Lung microvascular endothelial cell (primary cell): ENCODE measurements at regions not wholly inside any gene's neighbourhood (a gene's known extent, or its start where the extent isn't known, plus 50 kb on each side); places are given as distances from the start of the nearest gene placed in this dataset.
A peak's percentile ranks its signal among the peaks of the same experiment; 100 is the strongest.
"Not testable (repeated sequence)": the region's sequence is repeated elsewhere in the genome, so short reads cannot be mapped to it uniquely, and the experiment has no call there.

ENCODE experiments used
- DNase-seq, 2 donors: peaks; one replicate each; pipeline versions ENCODE4 v3.0.0 to v3.0.0-alpha.2; 2010; ENCODE audit warnings: low read depth in 2 of 2

DNA sequence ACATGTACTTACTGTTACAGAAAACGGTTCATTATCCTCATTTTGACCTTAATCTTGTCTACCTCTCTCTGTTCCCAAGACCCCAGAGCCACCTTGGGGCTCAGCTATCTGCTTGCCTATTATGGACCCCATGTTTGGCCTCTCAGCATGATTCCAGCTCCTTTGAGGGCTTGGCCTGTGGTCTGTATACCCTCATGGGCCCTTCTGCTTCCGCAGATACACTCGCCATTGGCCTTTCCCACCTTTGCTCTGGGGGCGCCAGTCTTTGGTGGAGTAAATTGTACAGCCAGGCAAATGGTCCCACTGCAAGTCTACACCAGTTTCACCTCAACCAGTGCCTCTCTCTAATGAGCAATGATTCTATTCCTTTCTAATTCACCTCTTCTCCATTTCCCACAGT, 109.2 kb upstream of the ZNF746 start:
- no peak for DNase-seq

DNA sequence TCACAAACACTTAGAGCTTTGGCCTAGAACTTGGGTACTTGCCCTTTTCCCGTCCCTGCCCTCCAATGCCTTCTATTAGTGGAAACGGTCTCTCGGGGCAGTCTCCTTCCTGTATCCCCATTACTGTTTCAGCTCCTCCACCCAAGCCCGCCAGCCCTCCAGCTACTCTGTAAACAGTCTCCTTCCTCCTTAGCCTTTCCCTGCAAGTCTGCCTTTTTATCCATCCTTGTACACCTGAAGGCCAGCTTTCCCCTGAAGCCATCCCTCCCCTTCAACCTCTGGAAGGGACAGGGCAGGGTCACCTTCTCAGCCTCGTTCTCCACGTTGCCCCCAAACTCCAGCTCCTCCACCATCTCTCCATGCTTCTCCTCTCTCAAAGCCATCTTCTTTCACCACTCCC, 108.1 kb upstream of the ZNF746 start:
- no peak for DNase-seq

DNA sequence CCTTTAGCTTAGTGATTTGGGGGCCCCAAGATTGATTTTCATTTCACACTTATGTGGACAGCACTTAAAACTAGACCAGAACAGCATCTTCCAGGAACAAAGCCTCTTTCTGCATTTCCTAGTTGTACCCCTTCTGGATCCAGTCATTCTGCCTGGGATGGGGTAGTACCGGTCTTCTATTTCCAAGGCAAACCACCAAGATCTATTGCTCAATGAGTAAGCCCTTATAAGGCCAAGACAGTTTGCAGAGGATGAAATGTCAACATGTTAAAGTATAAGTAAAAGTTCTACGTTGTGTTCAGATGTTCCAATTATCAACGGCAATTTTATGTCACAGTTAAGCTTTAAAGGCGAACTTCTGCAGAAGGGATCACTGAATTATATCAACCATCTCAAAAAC, 106.9 kb upstream of the ZNF746 start:
- no peak for DNase-seq

DNA sequence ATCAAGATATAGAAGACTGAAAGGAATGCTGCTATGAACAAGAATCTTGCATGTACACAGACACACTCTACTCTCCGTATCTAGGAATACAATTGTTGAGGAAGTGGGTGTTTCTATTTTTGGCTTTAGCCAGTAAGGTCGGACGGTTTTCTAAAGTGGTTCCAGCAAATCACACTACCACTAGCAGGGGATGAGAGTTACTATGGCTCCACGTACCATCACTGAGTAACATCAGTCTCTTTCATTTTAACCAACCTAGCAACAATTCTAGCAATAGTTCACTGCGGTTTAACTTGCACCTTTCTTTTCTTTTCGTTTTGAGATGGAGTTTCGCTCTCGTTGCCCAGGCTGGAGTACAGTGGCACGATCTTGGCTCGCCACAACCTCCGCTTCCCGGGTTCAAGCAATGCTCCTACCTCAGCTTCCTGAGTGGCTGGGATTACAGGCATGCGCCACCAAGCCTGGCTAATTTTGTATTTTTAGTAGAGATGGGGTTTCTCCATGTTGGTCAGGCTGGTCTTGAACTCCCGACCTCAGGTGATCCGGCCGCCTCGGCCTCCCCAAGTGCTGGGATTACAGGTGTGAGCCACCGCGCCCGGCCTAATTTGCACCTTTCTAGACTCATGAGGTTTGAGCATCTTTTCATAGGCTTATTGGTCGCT, 103.2 kb upstream of the ZNF746 start:
- not testable (repeated sequence) for DNase-seq

DNA sequence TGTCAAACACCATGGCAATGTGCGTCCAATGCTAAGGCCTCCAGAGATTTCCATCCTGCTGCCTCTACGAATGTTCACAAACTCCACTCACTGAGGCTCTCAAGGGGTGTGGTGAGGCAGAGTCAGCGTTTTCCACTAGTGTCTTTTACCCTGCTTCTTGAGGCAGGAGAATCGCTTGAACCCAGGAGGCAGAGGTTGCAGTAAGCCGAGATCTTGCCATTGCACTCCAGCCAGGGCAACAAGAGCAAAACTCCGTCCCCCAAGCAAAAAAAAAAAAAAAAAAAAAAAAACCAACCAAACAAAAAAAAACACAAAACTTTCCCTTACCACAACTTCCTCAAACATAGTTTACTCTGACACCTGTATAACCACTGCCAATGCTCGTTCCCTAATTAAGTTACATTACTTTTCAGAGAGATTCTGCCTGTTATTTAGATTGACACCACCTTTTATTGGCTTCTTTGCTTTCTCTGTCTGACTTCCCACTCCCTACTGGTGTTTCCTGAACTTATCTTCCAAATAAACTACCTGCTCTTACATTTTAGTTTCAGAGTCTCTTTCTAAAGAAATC, 102.1 kb upstream of the ZNF746 start:
- no peak for DNase-seq

DNA sequence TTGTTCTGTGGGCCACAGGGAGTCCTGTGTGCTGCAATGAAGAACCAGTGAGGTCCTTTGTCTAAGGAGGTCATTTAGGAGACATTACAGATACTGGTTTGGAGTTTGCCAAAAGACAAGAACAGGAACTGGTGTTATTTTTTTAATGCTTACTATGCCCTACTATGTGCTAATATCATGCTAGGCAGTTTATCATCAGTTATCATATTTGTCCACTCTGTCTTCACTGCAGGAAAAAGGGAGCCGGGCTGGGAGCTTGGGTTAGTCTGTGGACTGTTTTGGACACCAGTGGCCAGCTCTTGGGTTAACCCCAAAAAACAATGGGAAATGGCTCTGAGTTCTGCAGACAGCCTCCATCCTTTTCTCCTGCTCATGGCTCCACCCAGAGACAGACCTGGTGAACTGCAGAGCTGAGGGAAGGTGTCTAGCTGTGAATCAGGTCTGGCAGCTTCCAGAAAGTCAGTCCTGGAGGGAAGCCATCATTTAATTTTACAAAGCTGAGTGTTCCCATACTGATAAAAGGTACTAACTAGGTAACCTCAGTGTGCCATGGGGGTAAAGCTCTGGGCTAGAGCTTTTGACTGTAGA, 101.2 kb upstream of the ZNF746 start:
- peak; percentile 42 to 44 for DNase-seq

DNA sequence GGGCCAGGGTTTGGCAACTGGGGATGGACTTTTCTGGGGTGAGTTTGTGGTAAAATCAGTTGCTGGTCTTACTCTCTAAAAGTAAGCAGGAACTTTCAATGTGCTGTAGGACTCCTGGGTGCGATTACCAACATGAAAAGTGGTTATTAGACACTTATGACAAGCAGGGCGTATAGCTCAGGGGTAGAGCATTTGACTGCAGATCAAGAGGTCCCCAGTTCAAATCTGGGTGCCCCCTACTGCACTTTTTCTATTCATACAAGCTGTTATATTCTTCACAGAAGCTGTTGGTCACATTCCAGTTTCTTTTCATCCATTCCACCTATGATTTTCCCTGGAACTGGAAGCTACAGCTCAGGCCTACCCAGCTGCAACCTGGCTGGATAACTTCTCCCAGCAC, 100.2 kb upstream of the ZNF746 start:
- DNase-seq: not testable (repeated sequence)

DNA sequence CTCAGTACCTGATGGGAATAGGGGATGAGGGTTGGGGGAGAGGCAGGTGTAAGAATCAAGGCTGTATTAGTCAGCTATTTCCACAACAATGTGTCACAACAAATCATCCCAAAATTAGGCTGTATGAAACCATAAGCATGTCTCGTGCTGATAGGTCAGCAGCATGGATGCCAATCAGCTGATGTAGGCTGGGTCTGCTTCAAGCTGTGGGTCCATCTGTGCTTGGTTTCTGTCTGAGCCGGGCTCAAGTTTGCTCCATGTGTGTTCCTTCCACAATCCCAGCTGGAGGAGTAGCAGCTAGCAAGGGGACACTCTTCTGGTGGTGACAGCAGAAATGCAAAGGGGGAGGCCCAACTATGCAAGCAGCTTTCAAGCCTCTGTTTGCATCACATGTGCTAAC, 97.9 kb upstream of the ZNF746 start:
- no peak for DNase-seq

DNA sequence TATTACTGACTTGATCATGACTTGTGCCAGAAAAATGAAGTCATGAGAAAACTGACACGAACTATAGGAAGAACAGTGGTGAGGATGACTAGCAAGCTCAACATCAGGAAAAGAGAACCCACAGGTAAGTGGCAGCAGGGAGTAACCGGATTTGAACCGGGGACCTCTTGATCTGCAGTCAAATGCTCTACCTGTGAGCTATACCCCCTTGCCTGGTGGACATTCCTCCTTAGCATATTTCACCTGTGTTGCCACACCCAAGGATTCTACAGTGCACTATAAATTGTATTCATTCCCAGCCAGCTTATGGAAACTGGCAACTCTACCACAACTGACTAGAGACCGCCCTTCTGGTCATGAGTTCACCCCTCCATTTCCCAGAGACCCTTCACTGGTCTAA, 97.5 kb upstream of the ZNF746 start:
- no peak for DNase-seq

DNA sequence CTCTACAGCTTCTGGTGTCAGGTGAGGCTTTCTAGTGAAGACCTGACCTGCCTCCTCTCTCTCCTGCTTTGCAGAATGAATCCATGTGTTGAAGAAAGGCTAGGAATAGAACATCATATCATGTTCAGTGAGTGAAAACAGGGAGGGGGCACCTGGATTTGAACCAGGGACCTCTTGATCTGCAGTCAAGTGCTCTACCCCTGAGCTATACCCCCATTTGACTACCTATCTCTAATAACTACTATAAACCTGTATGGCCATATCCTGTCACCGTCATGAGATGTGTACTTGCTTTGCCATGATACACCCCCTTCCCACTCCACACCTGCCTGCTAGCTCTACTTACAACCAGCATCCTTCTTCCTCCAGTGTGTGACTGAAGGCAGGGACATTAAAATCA, 91.3 kb upstream of the ZNF746 start:
- DNase-seq: no peak

DNA sequence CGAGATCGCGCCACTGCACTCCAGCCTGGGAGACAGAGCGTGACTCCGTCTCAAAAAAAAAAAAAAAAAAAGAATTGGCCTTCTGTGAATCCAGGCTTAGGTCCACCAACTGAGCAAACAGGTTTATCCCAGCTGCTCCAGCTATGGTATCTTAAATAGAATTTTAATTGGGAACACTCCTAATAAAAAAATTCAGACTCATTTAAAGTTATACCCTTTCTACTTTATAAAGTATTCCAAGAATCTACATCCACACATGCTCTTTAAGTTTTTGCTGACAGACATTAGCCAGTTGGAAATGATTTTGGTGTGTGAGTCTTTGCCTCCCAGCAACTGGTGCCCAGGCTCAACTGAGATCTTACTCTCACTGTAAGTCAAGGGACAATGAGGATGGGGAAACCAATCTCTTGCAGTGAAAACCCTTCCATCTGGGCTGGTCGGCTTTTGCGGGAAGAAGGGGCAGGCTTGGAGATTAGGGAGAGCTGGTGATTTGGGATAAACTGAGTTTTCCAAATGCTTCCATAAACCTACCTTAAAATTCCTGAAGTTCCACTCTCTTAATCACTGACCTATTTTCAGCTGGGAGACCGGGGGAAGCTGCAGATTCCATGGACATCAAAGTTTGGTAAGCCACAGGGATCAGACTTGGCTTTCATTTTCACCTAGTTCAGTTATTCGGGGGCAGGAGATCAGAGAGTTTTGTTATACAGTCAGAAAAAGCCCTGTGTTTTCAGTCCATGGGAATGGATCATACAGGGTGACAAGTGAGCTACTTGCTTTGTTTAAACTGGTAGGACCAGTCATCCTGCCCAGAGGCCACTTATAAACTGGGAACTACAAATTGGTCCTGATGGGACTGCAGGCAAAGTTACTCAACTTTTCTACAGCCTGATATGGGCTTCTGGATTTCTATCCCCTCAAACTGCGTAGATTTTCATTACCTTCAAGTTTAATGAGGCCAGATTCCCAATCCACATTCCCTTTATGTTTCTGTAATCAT, 89.3 kb upstream of the ZNF746 start:
- no peak for DNase-seq

DNA sequence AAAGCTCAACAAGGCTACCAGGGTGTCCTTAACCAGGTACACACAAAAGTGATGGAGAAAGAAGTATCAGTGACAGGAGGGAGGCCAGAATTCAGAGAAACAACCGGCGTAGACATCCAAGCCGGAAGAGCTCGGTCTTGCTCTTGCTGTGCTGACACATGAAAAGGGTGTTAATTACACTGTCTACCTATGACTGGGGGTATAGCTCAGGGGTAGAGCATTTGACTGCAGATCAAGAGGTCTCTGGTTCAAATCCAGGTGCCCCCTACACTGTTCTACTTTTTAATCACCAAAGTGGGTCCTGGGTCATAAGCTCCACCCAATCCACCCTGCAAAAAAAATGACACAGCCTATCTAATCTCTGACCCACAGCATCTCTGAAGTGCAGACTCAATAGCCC, 86.9 kb upstream of the ZNF746 start:
- no peak for DNase-seq

DNA sequence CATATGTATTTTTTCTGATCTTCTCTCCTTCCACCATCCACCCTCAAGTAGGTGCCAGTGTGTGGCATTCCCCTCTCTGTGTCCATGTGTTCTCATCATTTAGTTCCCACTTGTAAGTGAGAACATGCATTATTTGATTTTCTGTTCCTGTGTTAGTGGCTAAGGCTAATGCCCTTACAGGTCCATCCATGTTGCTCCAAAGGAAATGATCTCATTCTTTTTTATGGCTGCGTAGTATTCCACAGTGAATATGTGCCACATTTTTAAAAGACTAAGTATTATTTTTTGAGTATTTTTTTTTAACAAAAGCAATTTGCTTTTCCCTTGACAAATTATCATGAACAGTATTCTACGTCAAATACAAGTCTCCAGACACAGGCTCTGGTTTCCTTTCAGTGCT, 86.4 kb upstream of the ZNF746 start:
- DNase-seq: no peak

DNA sequence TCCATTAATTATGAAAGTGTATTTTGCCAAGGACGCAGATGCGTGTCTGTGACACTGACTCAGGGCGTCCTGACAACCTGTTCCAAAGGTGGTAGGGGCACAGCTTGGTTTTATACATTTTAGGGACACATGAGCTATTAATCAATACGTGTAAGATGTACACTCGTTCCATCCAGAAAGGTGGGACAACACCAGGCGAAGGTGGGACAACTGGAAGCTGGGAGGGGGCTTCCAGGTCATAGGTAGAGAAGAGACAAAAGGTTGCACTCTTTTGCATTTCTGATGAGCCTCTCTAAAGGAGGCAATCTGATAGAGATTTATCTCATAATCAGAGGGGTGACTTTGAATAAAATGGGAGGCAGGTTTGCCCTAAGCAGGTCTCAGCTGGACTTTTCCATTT, 82.7 kb upstream of the ZNF746 start:
- no peak for DNase-seq

DNA sequence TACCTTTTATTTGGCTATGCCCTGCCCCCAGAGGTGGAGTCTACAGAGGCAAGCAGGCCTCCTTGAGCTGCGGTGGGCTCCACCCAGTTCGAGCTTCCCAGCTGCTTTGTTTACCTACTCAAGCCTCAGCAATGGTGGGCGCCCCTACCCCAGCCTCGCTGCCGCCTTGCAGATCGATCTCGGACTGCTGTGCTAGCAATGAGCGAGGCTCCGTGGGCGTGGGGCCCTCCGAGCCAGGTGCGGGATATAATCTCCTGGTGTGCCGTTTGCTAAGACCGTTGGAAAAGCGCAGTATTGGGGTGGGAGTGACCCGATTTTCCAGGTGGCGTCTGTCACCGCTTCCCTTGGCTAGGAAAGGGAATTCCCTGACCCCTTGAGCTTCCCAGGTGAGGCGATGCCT, 81.8 kb upstream of the ZNF746 start:
- DNase-seq: not testable (repeated sequence)

DNA sequence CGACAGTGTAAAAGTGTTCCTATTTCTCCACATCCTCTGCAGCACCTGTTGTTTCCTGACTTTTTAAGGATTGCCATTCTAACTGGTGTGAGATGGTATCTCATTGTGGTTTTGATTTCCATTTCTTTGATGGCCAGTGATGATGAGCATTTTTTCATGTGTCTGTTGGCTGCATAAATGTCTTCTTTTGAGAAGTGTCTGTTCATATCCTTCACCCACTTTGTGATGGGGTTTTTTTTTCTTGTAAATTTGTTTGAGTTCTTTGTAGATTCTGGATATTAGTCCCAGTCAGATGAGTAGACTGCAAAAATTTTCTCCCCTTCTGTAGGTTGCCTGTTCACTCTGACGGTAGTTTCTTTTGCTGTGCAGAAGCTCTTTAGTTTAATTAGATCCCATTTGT, 76.8 kb upstream of the ZNF746 start:
- DNase-seq: not testable (repeated sequence)

DNA sequence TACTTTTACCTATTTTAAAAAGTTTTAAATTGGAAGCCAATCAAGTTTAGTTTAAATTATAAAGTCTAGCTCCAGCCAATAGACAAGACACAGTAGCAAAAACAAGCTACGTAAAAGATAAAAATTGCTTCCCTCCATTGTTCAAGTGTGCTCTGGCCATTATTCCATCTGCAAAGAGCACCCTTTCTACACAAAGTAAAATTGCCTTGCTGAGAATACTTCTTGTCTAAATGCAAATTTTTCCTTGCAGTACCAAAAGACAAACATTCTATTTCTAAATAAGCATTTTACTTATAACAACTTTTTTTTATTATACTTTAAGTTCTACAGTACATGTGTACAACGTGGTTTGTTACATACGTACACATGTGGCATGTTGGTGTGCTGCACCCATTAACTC, 75.9 kb upstream of the ZNF746 start:
- DNase-seq: no peak

DNA sequence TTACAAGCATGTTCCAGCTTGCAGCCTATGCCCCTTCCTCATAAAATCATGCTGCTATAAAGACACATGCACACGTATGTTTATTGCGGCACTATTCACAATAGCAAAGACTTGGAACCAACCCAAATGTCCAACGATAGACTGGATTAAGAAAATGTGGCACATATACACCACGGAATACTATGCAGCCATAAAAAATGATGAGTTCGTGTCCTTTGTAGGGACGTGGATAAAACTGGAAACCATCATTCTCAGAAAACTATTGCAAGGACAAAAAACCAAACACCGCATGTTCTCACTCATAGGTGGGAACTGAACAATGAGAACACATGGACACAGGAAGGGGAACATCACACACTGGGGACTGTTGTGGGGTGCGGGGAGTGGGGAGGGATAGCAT, 75.3 kb upstream of the ZNF746 start:
- DNase-seq: not testable (repeated sequence)

DNA sequence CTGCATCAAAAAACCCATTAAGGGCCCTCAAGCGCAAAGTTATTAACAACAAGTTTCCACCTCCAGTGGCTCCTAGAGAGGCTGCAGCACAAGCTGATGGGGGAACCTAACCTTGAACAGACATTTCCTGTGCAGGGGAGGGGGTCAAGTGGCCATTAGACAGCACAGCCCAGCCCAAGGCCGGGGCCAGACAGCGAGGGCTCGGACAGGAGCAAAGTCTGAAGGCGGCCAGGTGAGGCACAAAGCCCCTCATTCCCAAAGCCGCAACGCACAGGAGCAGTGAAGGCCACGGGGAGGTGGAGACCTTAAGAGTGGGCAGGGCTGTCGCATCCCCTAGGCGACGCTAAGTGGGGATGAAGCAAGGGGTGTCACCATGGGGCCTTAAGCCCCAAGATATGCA, 73.2 kb upstream of the ZNF746 start:
- DNase-seq: no peak

DNA sequence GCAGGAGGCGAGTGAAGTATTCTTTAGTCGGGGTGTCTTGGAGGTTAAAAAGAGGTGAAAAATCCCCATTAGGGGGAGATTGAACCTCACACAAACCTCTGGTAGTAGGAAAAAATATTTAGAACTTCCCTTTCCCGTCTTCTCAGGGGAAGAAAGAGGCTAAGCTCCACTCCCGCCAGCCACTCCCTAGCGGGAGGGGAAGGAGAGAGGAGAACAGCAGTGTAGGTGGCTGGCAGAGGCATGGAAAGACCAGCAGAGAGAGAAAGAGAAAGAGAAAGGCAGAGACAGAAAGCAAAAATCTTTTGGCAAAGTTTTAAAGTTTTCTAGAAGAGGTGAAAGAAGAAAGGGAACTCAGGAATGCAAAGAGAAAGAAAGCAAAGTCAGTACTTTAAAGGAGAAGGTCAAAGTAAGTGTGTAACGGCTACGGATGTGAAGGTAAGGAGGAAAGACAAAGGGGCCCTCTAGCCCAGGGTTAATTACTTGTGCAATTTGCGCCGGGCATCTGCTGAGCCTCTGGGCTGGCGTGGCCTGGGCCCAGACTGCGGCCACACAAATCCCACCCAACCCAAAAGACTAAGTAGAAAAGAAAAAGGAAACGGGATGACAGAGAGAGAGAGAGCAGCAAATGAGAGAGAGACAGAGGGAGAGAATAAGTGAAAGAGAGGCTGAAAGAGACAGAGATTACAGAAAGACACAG, 72.3 kb upstream of the ZNF746 start:
- DNase-seq: no peak

DNA sequence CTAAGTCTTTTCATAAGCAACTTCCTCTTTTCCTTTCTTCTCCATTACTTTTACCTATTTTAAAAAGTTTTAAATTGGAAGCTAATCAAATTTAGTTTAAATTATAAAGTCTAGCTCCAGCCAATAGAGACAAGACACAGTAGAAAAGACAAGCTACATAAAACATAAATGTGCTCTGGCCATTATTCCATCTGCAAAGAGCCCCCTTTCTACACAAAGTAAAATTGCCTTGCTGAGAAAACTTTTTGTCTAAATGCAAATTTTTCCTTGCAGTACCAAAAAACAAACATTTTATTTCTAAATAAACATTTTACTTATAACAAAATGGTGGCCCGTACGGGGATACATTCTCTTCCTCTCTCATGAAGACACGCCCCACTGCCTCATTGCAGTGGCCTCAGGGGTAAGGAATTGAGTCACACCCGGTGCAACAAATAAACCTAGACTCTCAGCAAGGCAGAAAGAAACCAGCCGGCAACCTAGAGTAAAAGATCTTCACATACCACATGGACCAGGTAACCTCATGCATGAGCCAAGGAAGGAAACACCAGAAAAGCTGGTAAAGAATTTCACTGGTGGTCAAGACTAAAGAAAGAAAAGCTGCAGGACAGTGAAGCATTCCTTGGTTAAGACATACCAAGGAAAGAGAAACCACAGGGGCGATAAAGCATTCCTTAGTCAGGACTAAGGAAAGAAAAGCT, 71.6 kb upstream of the ZNF746 start:
- no peak for DNase-seq
